Umbilical cord (tissue), 1 donor: ENCODE measurements at regions not wholly inside any gene's neighbourhood (a gene's known extent, or its start where the extent isn't known, plus 50 kb on each side); places are given as distances from the start of the nearest gene placed in this dataset.
"Not testable (repeated sequence)": the region's sequence is repeated elsewhere in the genome, so short reads cannot be mapped to it uniquely, and the experiment has no call there.

Experiments
- DNase-seq: peaks from one replicate; pipeline ENCODE4 v3.0.0-alpha.2; 2015; ENCODE audit warnings: low spot score

- not testable (repeated sequence) for DNase-seq
Observed at GRCh38 chr9:39665020-39665419, 309.6 kb downstream of the SPATA31A1 start.

DNA sequence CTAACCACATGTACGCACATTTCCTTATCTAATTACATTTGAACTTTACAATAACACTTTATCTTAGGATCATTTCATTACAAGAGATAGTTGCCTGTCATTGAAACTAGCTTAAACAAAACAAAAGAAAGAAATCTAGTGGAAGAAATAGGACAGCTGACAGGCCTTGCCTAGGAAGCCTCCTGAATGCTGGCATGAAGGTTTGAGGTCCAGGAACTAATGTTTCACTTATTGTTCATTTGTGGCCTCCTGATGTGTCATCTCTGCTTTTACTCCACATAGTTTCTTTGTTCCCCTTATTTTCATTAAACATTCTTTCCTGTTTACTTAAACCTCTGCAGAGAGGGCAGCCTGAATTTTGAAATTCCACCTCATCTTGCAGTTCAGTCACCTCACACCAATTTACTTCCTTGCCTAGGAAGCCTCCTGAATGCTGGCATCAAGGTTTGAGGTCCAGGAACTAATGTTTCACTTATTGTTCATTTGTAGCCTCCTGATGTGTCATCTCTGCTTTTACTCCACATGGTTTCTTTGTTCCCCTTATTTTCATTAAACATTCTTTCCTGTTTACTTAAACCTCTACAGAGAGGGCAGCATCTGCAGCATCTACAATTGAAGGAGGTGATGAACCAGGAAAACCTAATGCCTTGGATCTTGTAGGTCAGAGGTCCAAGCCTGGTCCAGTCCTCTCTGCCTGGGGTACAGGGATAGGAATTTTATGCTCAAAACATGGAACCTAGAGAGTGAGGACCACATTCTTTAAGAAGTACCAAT is 319.2 kb downstream of the SPATA31A1 start:
- not testable (repeated sequence) for DNase-seq

DNA sequence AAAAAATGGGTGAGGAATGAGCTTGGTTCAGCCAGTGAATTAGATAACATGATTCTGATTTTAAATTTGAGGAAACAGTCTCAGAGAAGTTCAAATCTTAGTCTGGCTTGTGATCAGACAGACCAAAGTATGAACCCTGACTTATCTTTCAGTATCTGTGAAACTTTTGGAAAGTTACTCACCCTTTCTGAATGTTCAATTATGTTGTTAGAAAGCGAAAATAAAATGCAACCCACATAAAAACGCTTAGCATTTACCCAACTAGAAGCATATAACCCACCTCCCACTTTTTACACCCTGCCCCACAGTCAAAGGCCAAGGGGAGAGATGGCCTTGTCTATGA is 319.7 kb downstream of the SPATA31A1 start:
- not testable (repeated sequence) for DNase-seq

GRCh38 chr9:39678534-39679263 is 323.2 kb downstream of the SPATA31A1 start:
- not testable (repeated sequence) for DNase-seq

DNA sequence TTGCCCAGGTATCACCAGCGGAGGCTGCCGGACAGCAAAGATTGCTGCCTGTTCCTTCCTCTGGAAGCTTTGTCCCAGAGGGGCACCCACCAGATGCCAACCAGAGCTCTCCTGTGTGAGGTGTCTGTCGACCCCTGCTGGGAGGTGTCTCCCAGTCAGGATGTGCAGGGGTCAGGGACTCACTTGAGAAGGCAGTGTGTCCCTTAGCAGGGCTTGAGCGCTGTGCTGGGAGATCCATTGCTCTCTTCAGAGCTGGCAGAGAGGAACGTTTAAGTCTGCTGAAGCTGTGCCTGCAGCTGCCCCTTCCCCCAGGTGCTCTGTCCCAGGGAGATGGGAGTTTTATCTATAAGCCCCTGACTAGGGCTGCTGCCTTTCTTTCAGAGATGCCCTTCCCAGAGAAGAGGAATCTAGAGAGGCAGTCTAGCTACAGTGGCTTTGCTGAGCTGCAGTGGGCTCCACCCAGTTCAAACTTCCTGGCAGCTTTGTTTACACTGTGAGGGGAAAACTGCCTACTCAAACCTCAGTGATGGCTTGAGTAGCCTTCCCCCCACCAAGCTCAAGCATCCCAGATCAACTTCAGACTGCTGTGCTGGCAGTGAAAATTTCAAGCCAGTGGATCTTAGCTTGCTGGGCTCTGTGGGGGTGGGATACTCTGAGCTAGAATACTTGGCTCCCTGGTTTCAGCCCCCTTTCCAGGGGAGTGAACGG is 325.4 kb downstream of the SPATA31A1 start:
- DNase-seq: not testable (repeated sequence)

DNA sequence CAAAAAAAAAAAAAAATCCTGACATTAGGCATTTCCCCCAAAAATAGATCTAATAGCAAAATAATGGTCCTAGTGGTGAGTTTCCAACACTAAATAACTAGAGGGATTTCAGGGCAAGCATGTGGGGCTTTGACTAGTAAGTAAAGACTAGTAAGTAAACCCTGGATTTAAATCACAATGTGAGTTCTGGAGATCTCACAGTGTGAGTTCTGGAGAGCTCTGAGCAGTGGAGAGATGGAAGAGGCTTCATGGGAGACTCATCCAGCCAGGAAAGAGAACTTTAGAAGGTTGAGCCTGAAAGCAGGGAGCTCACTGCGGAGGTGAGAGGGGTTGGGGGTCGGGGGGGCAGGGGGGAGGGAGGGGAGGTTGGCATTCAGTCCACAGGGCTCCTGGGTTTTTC is 373.4 kb downstream of the SPATA31A1 start:
- DNase-seq: not testable (repeated sequence)

DNA sequence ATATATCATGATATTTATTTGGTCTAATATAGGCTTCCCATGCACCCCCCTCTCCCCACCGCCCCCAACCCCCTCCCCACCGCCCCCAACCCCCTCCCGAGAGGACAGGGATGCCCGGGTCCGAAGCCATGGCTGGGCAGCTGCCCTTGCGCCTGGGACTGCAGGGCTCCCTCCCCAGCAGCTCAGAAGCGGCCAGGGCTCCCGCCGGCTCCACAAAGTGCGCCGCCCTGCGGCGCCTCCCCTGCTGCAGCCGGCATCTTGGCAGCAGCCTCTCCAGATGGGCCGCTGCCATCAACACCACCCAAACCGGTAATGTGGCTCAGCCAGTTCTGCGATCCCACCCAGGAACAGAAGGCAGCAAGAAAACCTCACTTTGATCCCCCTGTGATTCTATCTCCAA is 389.4 kb downstream of the SPATA31A1 start:
- not testable (repeated sequence) for DNase-seq

DNA sequence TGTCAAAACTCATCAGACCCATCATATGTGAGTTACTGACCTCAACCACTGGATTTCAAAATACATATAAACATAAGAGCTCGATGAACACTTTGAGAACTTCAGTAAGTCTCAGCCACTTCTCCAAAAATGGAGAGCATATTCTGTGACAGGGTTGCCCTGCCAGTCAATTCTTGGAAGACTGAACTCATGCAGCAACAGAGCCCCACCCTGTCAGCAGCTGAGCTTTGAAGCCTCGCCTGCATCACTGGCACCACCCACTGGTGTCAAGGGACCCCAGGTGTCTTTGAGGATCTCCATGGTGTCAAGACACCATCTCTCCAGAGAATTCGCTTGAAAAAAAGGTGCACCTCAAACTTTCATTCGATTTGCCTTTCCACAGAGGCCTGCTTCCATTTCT is 420.1 kb downstream of the SPATA31A1 start:
- not testable (repeated sequence) for DNase-seq

- DNase-seq: not testable (repeated sequence)
Observed at GRCh38 chr9:39791356-39791755, 435.9 kb downstream of the SPATA31A1 start.

- not testable (repeated sequence) for DNase-seq
Observed at GRCh38 chr9:39797935-39798334, 442.5 kb downstream of the SPATA31A1 start.

DNA sequence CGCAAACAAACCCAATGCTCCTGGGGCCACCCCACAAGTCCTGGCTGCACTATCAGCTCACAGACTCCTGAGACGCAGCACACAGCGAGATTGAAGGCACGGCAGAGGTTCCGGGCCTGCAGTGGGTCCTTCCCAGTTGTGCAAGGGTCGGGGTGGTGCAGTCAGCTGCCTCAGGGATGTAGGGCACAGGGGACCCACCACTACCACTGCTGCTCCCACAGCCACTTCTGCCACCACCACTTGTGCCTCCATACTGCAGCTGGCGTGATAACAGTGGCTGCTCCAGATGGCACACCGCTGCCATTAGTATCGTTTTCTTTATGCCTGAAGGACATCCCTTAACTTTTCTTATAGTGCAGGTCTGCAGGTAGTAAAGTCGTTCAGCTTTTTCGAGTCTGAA is 443.8 kb downstream of the SPATA31A1 start:
- DNase-seq: not testable (repeated sequence)

DNA sequence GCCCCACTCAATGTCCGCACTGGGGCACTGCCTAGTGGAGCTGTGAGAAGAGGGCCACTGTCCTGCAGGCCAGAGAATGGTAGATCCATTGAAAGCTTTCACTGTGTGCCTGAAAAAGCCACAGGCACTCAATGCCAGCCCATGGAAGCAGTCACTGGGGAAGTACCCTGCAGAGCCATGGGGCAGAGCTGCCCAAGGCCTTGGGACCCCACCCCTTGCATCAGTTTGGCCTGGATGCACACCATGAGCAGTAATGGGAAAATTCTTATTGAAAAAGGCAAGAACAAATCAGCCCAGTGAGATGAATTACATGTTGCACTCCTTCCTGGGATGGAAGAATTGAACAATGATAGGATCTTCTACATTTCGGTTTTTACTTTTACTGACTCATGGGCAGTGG is 447.1 kb downstream of the SPATA31A1 start:
- DNase-seq: not testable (repeated sequence)

DNA sequence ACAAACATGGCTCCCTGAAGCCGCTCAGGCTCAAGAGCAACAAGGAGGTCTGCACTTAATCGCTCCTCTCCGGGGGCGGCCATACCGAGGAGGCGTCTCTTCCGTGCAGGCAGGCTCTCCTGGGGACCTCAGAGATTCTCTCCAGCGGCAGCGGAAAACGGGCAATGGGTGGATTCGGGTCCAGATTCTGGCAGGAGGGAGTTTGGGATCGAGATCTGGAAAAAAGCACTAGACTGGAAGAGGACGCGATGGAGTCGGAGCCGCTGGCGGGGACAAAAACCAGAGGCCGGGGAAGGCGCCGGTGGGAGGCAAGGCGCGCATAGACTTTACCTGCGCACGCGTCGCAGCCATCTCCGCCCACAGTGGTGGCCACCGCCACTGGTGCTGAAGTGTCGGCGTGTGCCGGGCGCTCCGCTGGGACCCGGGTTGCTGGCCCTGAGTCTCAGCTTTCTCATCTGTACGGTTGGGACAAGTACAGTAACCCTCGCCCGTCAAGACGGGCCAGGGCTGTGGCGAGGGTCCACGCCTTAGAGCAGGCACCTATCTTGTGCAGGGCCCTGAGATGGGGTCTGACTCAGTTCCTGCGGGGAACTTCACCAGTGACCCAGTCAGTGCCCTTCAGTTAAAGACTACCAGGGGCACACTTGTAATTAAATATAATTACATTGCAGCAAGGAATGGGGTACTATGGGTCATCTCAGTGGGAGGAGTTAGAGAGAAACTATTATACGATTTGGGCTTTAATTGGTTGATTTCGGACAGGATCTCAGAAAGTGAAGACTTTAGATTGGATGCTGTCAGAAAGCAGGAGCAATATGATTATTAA is 454.1 kb downstream of the SPATA31A1 start:
- DNase-seq: peak; percentile 80

GRCh38 chr9:39810401-39810800 is 454.9 kb downstream of the SPATA31A1 start:
- not testable (repeated sequence) for DNase-seq

GRCh38 chr9:39811615-39812014 is 456.1 kb downstream of the SPATA31A1 start:
- not testable (repeated sequence) for DNase-seq

- not testable (repeated sequence) for DNase-seq
Observed at GRCh38 chr9:39828457-39828856, 473.0 kb downstream of the SPATA31A1 start.
